ENCODE measurements at regions not wholly inside any gene's neighbourhood (a gene's known extent, or its start where the extent isn't known, plus 50 kb on each side); places are given as distances from the start of the nearest gene placed in this dataset.
A peak's percentile ranks its signal among the peaks of the same experiment; 100 is the strongest.

DNA sequence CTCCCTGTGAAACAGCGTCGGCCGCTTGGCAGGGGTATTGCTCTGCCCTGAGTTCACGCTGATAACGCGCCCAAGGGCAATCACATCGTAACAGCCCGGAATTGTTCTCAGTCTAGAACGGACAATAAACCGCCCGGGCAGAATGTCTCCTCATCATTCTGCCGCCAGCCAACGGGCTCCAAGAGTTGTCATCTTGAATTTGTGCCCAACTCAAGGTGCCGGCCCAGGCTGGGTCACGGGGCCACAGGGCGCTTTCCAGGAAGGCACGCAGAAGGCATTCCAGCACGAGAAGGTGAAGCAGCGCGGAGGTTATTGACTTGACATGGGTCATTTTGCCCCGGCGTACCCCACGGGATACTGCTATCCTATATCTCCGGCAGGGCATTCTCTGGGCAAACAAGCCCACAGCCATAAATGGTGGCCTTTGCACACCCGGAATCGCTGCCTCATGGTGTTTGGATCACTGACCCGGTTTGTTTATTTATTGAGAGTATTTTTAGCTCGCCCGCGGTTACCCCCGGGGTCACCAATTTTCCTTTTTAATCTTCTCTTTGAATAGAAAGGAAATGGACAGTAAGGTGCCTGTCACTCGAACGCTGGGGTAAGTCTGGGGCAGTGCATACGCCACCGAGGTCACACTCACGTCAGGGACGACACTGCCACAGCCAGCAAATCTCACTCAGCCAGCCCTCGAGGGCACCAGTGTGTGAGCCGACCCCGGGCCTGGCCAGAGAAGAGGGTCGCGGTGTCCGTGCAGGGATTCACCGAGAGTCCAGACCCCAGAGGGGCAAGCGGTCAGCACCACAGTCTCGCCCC lies 72.4 kb upstream of the FGF3 start:
- Histone ChIP-seq H3K27me3 (ENCODE audit: control insufficient read depth, insufficient read depth, low read length) (peaks cover 8% of the 10 kb centered on the region), H3K36me3 (ENCODE audit: control insufficient read depth, insufficient read depth, low read length) (no peaks in the 10 kb centered on the region), H3K4me3 (ENCODE audit: low read depth in 2 of 2, low read length in 2 of 2) (no peak overlapping the region), H3K9me3 (ENCODE audit: control insufficient read depth, insufficient read depth, low read depth, low read length) (no peaks in the 10 kb centered on the region), H3K4me1 (ENCODE audit: control insufficient read depth, insufficient read depth, low read length) (0 out of 2 replicates have a peak, but pooled peaks cover 8% of the 10 kb centered on the region), H3K27ac (ENCODE audit: low read length) (no peak overlapping the region)
- POLR2A ChIA-PET, result no interaction called here
- no TSS peak for BruUV-seq (replicated peaks)
- ATAC-seq (no peak), DNase-seq (ENCODE audit: low read depth, low spot score) (no peak)
- in situ Hi-C loops (cut with HindIII; ENCODE audit: low pct_unique_long_range_greater_than_20kb, low sequenced_read_pairs) (no loop called here), intact Hi-C loops (cut with micrococcal nuclease; ENCODE audit: unreplicated experiment) (loop anchor here (5.0 kb wide), 1 partner anchor 204 kb away; no protein-coding TSS in a partner anchor)
- CTCF ChIA-PET, result interaction anchor here (0.6 kb wide), 3 partner anchors 32 to 207 kb away, joined by 3 read pairs; no protein-coding TSS in a partner anchor
- TF ChIP-seq POLR2AphosphoS5 (IDR thresholded peaks at IDR 0.05; ENCODE audit: low read depth, low read length) (no peak), SIN3A (IDR thresholded peaks at IDR 0.05; ENCODE audit: borderline replicate concordance, insufficient read depth, low read depth, low read length) (no peak), TCF7L2 (IDR thresholded peaks at IDR 0.05; ENCODE audit: low read depth, low read length) (no peak)
- TF ChIP-seq, protein P1, sequence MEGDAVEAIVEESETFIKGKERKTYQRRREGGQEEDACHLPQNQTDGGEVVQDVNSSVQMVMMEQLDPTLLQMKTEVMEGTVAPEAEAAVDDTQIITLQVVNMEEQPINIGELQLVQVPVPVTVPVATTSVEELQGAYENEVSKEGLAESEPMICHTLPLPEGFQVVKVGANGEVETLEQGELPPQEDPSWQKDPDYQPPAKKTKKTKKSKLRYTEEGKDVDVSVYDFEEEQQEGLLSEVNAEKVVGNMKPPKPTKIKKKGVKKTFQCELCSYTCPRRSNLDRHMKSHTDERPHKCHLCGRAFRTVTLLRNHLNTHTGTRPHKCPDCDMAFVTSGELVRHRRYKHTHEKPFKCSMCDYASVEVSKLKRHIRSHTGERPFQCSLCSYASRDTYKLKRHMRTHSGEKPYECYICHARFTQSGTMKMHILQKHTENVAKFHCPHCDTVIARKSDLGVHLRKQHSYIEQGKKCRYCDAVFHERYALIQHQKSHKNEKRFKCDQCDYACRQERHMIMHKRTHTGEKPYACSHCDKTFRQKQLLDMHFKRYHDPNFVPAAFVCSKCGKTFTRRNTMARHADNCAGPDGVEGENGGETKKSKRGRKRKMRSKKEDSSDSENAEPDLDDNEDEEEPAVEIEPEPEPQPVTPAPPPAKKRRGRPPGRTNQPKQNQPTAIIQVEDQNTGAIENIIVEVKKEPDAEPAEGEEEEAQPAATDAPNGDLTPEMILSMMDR (IDR thresholded peaks at IDR 0.05), result no peak
- TF ChIP-seq, protein P2, sequence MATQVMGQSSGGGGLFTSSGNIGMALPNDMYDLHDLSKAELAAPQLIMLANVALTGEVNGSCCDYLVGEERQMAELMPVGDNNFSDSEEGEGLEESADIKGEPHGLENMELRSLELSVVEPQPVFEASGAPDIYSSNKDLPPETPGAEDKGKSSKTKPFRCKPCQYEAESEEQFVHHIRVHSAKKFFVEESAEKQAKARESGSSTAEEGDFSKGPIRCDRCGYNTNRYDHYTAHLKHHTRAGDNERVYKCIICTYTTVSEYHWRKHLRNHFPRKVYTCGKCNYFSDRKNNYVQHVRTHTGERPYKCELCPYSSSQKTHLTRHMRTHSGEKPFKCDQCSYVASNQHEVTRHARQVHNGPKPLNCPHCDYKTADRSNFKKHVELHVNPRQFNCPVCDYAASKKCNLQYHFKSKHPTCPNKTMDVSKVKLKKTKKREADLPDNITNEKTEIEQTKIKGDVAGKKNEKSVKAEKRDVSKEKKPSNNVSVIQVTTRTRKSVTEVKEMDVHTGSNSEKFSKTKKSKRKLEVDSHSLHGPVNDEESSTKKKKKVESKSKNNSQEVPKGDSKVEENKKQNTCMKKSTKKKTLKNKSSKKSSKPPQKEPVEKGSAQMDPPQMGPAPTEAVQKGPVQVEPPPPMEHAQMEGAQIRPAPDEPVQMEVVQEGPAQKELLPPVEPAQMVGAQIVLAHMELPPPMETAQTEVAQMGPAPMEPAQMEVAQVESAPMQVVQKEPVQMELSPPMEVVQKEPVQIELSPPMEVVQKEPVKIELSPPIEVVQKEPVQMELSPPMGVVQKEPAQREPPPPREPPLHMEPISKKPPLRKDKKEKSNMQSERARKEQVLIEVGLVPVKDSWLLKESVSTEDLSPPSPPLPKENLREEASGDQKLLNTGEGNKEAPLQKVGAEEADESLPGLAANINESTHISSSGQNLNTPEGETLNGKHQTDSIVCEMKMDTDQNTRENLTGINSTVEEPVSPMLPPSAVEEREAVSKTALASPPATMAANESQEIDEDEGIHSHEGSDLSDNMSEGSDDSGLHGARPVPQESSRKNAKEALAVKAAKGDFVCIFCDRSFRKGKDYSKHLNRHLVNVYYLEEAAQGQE (IDR thresholded peaks at IDR 0.05; ENCODE audit: insufficient read depth in 1 of 2, low read depth in 2 of 2, low read length in 1 of 2), result no peak

DNA sequence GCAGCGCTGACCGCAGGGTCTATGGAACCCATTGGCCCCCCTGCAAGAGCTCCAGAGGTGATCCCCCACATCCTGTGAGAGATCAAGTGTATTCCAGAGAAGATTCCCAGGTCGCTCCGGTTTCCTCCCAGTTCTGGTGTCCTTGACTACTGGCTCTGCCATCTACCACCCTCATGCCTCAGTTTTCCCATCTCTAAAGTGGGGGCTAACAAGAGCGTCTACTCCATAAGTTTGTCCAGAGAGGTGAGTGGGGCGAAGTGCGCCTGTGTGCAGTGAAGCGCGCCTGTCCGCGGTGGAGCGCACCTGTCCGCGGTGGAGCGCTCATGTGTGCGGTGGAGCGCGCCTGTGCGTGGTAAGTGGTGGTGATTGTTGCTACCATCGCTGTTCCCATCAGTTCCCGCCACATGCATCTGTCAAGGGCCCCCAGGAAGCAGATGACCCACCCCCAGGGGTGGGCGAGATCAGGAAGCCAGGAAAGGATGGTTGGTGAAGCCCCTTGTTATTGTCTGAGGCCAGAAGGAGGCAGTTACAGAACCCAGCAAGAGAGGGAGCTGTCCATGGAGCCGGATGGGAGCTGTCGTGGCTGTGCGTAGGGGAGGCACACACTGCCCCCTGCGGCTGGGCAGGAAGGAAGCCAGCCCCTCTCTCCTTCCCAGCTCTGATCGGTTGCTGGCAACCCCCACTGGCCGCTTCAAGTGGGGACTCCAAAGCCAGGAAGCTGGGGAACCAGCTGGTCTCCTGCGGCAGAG lies 73.2 kb upstream of the FGF3 start:
- no peak for DNase-seq (ENCODE audit: low read depth, low spot score)
- TF ChIP-seq SIN3A (IDR thresholded peaks at IDR 0.05; ENCODE audit: borderline replicate concordance, insufficient read depth, low read depth, low read length) (no peak), TCF7L2 (IDR thresholded peaks at IDR 0.05; ENCODE audit: low read depth, low read length) (no peak), POLR2AphosphoS5 (IDR thresholded peaks at IDR 0.05; ENCODE audit: low read depth, low read length) (no peak)
- TF ChIP-seq, protein P2 (IDR thresholded peaks at IDR 0.05; ENCODE audit: insufficient read depth in 1 of 2, low read depth in 2 of 2, low read length in 1 of 2), result peak in 1 of 2 experiments; percentile 42; a peak in 1 of 4 replicates
- TF ChIP-seq, protein P1 (IDR thresholded peaks at IDR 0.05), result no peak
- ChIA-PET POLR2A (no interaction called here), CTCF (interaction anchor here (0.6 kb wide), 3 partner anchors 9 to 51 kb away, joined by 3 to 7 read pairs (median 3); no protein-coding TSS in a partner anchor)
- no peak overlapping the region for H3K27ac ChIP-seq (ENCODE audit: low read length)
- peaks cover 12% of the 10 kb centered on the region for H3K27me3 ChIP-seq (ENCODE audit: control insufficient read depth, insufficient read depth, low read length)
- H3K36me3 ChIP-seq (ENCODE audit: control insufficient read depth, insufficient read depth, low read length), result no peaks in the 10 kb centered on the region
- no peak overlapping the region for H3K4me3 ChIP-seq (ENCODE audit: low read depth in 2 of 2, low read length in 2 of 2)
- ATAC-seq, result 0 out of 2 replicates have a peak, but pooled peaks have one; percentile 20
- no TSS peak for BruUV-seq (replicated peaks)
- in situ Hi-C loops (cut with HindIII; ENCODE audit: low pct_unique_long_range_greater_than_20kb, low sequenced_read_pairs), result no loop called here
- H3K4me1 ChIP-seq (ENCODE audit: control insufficient read depth, insufficient read depth, low read length), result 0 out of 2 replicates have a peak, but pooled peaks cover 8% of the 10 kb centered on the region
- H3K9me3 ChIP-seq (ENCODE audit: control insufficient read depth, insufficient read depth, low read depth, low read length), result no peaks in the 10 kb centered on the region
- intact Hi-C loops (cut with micrococcal nuclease; ENCODE audit: unreplicated experiment), result loop anchor here (5.0 kb wide), 1 partner anchor 205 kb away; no protein-coding TSS in a partner anchor

All from Panc1 (cell line).